Mesothelial cell of epicardium (in vitro differentiated cells): ENCODE measurements at regions not wholly inside any gene's neighbourhood (a gene's known extent, or its start where the extent isn't known, plus 50 kb on each side); places are given as distances from the start of the nearest gene placed in this dataset.

Experiments used
- DNase-seq, 2 experiments: peaks; one replicate each; pipeline ENCODE4 v3.0.0; 2021; ENCODE audit warnings: low spot score in 2 of 2; ENCODE audit not compliant: unreplicated experiment in 2 of 2
- H3K27ac Mint-ChIP-seq: 2 replicates; pipeline ENCODE4 v1.8.0; 2021; ENCODE audit warnings: mixed read lengths
- H3K27me3 Mint-ChIP-seq: 2 replicates; pipeline ENCODE4 v1.8.0; 2021; ENCODE audit warnings: low read depth, mixed read lengths
- H3K36me3 Mint-ChIP-seq: 2 replicates; pipeline ENCODE4 v1.8.0; 2021; ENCODE audit warnings: mixed read lengths
- H3K4me1 Mint-ChIP-seq: 2 replicates; pipeline ENCODE4 v1.8.0; 2021; ENCODE audit warnings: mixed read lengths
- H3K4me3 Mint-ChIP-seq: 2 replicates; pipeline ENCODE4 v1.8.0; 2021; ENCODE audit warnings: mild to moderate bottlenecking, moderate library complexity, mixed read lengths
- H3K9me3 Mint-ChIP-seq: 2 replicates; pipeline ENCODE4 v1.8.0; 2021; ENCODE audit warnings: mixed read lengths
- TF ChIP-seq, protein P1 (sequence below): fragments of 200-600 bp; sonication (generic); IDR thresholded peaks from one replicate; pipeline ENCODE4 v1.5.0; 2021; ENCODE audit warnings: antibody characterized with exemption; ENCODE audit not compliant: unreplicated experiment

DNA sequence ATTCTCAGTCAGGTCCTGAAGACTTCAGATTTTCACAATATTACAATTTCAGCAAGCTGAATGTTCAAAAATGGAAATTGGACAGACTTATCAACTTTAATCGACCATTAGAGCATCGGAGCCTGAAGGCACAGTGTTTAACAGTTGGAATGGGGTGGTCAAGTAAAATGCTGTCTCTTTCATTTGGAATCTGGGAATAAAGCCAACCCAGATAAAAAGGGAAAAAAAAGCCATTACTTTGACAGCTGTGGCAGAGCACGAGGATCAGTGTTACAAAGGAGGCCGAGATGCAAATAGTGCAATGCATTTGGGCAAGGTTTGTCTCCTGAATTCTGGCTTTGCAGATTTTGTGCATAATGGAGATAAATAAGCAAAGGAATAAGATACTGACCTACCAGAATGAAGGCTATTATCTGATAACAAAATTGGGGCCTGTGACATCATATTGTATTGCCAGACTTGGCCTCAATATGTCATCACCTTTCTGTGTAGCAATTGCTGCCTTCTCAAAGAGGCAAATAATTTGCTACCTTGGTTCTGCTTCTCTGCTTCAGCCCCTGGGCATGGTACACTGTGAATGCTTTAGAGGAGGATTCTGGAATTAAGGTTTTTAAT, 277.5 kb upstream of the KLHL29 start:
- Mint-ChIP-seq H3K27me3 (peaks cover 8% of the 10 kb centered on the region), H3K9me3 (peaks cover 11% of the 10 kb centered on the region), H3K27ac (no peak overlapping the region), H3K36me3 (no peaks in the 10 kb centered on the region), H3K4me3 (no peak overlapping the region), H3K4me1 (peaks cover 26% of the 10 kb centered on the region)
- DNase-seq = no peak
- TF ChIP-seq, protein P1, sequence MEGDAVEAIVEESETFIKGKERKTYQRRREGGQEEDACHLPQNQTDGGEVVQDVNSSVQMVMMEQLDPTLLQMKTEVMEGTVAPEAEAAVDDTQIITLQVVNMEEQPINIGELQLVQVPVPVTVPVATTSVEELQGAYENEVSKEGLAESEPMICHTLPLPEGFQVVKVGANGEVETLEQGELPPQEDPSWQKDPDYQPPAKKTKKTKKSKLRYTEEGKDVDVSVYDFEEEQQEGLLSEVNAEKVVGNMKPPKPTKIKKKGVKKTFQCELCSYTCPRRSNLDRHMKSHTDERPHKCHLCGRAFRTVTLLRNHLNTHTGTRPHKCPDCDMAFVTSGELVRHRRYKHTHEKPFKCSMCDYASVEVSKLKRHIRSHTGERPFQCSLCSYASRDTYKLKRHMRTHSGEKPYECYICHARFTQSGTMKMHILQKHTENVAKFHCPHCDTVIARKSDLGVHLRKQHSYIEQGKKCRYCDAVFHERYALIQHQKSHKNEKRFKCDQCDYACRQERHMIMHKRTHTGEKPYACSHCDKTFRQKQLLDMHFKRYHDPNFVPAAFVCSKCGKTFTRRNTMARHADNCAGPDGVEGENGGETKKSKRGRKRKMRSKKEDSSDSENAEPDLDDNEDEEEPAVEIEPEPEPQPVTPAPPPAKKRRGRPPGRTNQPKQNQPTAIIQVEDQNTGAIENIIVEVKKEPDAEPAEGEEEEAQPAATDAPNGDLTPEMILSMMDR = no peak

DNA sequence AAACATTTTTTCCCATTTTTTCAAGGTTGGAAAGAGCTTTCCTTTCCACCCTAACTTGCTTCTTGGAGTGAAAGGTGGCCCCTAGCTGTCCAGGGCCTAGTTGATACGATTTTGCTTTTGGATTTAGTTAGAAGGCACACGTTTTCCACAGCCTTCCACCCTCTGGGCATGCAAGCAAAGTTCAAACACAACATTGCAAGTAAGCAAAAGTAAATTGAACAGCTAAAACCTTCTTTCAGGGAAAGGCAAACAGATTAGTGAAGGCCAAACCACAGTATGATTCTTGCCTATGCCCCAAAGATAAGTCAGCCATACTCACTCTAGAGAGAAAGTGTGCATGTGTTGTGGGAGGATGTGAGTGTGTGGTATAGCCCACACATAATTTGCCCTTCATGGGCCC, 273.7 kb upstream of the KLHL29 start:
- Mint-ChIP-seq H3K27me3 (peaks cover 29% of the 10 kb centered on the region), H3K9me3 (peaks cover 11% of the 10 kb centered on the region), H3K4me3 (no peak overlapping the region), H3K36me3 (no peaks in the 10 kb centered on the region), H3K4me1 (peaks cover 16% of the 10 kb centered on the region), H3K27ac (no peak overlapping the region)
- DNase-seq = no peak
- TF ChIP-seq, protein P1 = no peak

DNA sequence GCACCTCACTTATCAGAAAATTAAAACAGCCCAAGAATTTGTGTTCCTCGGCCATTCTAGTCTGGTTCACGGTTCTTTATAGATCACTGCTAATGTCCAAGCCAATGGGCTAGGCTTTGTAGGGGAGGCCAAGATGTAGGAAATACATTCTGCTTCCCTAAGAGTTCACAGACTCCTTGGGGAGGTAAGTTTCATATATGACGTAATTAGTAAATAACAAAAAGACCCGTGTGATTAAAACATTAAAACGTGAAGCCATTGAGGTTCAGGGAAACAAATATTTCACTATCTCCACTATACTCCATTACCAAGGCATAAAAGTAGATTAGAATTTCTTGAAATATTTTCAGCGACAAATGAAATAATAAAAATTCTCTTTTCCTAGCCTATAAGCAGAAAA, 272.5 kb upstream of the KLHL29 start:
- TF ChIP-seq, protein P1 = no peak
- peaks cover 11% of the 10 kb centered on the region for H3K9me3 Mint-ChIP-seq
- H3K27ac Mint-ChIP-seq = no peak overlapping the region
- no peaks in the 10 kb centered on the region for H3K36me3 Mint-ChIP-seq
- DNase-seq = no peak
- H3K27me3 Mint-ChIP-seq = peaks cover 35% of the 10 kb centered on the region
- H3K4me1 Mint-ChIP-seq = peaks cover 3% of the 10 kb centered on the region
- H3K4me3 Mint-ChIP-seq = no peak overlapping the region

DNA sequence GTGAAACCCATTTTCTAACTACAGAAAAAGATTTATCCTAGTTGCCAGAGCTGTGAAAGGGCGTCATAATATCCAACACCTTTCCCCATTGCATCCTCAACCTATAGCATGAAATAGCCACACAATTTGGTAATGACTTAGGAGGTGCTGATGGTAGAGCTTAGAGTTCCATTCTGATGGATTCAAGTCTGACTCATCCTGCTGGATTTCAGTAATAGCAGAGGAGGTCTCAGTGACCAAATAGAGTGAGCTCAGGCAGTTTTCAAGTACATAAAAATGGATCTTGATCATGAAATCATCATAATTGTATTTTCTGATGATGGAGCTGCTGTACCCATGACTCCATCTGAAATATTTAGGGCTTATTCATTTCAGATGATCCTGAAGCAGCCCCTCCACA, 270.7 kb upstream of the KLHL29 start:
- no peak overlapping the region for H3K27ac Mint-ChIP-seq
- peaks cover 37% of the 10 kb centered on the region for H3K27me3 Mint-ChIP-seq
- H3K4me1 Mint-ChIP-seq = no peaks in the 10 kb centered on the region
- TF ChIP-seq, protein P1 = no peak
- DNase-seq = no peak
- peaks cover 11% of the 10 kb centered on the region for H3K9me3 Mint-ChIP-seq
- no peak overlapping the region for H3K4me3 Mint-ChIP-seq
- no peaks in the 10 kb centered on the region for H3K36me3 Mint-ChIP-seq

GRCh38 chr2:23118313-23118712, 266.7 kb upstream of the KLHL29 start:
- H3K27me3 Mint-ChIP-seq = peaks cover 42% of the 10 kb centered on the region
- DNase-seq = no peak
- no peaks in the 10 kb centered on the region for H3K4me1 Mint-ChIP-seq
- H3K27ac Mint-ChIP-seq = no peak overlapping the region
- no peak overlapping the region for H3K4me3 Mint-ChIP-seq
- H3K36me3 Mint-ChIP-seq = no peaks in the 10 kb centered on the region
- no peaks in the 10 kb centered on the region for H3K9me3 Mint-ChIP-seq
- TF ChIP-seq, protein P1 = no peak

GRCh38 chr2:23118894-23119293, 266.1 kb upstream of the KLHL29 start:
- H3K4me1 Mint-ChIP-seq = no peaks in the 10 kb centered on the region

More at GRCh38 chr2:23118894-23119293, 266.1 kb upstream of the KLHL29 start:
- Mint-ChIP-seq H3K9me3 (no peaks in the 10 kb centered on the region), H3K27ac (no peak overlapping the region), H3K27me3 (peaks cover 38% of the 10 kb centered on the region), H3K4me3 (no peak overlapping the region), H3K36me3 (no peaks in the 10 kb centered on the region)
- no peak for DNase-seq
- TF ChIP-seq, protein P1 = no peak
